Vagina (tissue), 2 donors: ENCODE measurements at regions not wholly inside any gene's neighbourhood (a gene's known extent, or its start where the extent isn't known, plus 50 kb on each side); places are given as distances from the start of the nearest gene placed in this dataset.
"Not testable (repeated sequence)": the region's sequence is repeated elsewhere in the genome, so short reads cannot be mapped to it uniquely, and the experiment has no call there.

Experiments
- POLR2A ChIP-seq, 2 donors: fragments of 450-650 bp; IDR thresholded peaks; one replicate each; pipeline ENCODE4 v1.6.1; 2017; ENCODE audit warnings: antibody characterized with exemption in 2 of 2, mild to moderate bottlenecking in 2 of 2, moderate library complexity in 2 of 2
- POLR2AphosphoS5 ChIP-seq, 2 donors: sonication (generic); formaldehyde crosslinking; IDR thresholded peaks; one replicate each; pipeline ENCODE4 v1.9.0; 2017; ENCODE audit warnings: antibody characterized with exemption in 2 of 2, mild to moderate bottlenecking in 2 of 2, low read depth in 1 of 2; ENCODE audit not compliant: insufficient read depth in 1 of 2
- TF ChIP-seq, protein P1 (sequence below), 3 experiments: fragments of 450-650 bp in 2 of 3; fragments of 200-600 bp in 1 of 3; sonication (generic) in 1 of 3; IDR thresholded peaks; one replicate each; pipeline ENCODE4 v1.5.1; 2017 to 2019; ENCODE audit warnings: antibody characterized with exemption in 3 of 3, mild to moderate bottlenecking in 2 of 3, moderate library complexity in 2 of 3

DNA sequence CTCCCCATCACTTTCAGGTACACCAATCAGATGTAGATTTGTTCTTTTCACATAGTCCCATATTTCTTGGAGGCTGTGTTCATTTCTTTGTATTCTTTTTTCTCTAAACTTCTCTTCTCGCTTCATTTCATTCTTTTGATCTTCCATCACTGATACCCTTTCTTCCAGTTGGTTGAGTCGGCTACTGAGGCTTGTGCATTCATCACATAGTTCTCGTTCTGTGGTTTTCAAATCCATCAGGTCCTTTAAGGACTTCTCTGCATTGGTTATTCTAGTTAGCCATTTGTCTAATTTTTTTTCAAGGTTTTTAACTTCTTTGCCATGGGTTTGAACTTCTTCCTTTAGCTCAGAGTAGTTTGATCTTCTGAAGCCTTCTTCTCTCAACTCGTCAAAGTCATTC lies 128.0 kb upstream of the ELOVL6 start:
- TF ChIP-seq, protein P1, sequence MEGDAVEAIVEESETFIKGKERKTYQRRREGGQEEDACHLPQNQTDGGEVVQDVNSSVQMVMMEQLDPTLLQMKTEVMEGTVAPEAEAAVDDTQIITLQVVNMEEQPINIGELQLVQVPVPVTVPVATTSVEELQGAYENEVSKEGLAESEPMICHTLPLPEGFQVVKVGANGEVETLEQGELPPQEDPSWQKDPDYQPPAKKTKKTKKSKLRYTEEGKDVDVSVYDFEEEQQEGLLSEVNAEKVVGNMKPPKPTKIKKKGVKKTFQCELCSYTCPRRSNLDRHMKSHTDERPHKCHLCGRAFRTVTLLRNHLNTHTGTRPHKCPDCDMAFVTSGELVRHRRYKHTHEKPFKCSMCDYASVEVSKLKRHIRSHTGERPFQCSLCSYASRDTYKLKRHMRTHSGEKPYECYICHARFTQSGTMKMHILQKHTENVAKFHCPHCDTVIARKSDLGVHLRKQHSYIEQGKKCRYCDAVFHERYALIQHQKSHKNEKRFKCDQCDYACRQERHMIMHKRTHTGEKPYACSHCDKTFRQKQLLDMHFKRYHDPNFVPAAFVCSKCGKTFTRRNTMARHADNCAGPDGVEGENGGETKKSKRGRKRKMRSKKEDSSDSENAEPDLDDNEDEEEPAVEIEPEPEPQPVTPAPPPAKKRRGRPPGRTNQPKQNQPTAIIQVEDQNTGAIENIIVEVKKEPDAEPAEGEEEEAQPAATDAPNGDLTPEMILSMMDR (IDR thresholded peaks at IDR 0.05): not testable (repeated sequence)
- not testable (repeated sequence) for TF ChIP-seq POLR2AphosphoS5 (IDR thresholded peaks at IDR 0.05; ENCODE audit: insufficient read depth in 1 of 2, low read depth in 1 of 2); POLR2A (IDR thresholded peaks at IDR 0.05)
